OCI-LY3 (cell line): ENCODE measurements at regions not wholly inside any gene's neighbourhood (a gene's known extent, or its start where the extent isn't known, plus 50 kb on each side); places are given as distances from the start of the nearest gene placed in this dataset.

Experiments used
- CTCF ChIP-seq: fragments of 200-600, 300-600 bp; sonication (generic); IDR thresholded peaks from 2 replicates; pipeline ENCODE4 v1.5.1; 2014; ENCODE audit warnings: antibody characterized with exemption, low read length, low read depth
- EZH2phosphoT487 ChIP-seq: fragments of 200-600 bp; shearing (Covaris generic); IDR thresholded peaks from 2 replicates; pipeline ENCODE4 v1.6.1; 2018; ENCODE audit warnings: antibody characterized with exemption, mixed run types, low read depth

- TF ChIP-seq EZH2phosphoT487 = no peak
- no peak for TF ChIP-seq CTCF
These were observed 53.5 kb downstream of the ZNF608 start for GRCh38 chr5:124692950-124693349.
